ENCODE measurements at regions not wholly inside any gene's neighbourhood (a gene's known extent, or its start where the extent isn't known, plus 50 kb on each side); places are given as distances from the start of the nearest gene placed in this dataset.
"Not testable (repeated sequence)": the region's sequence is repeated elsewhere in the genome, so short reads cannot be mapped to it uniquely, and the experiment has no call there.

DNA sequence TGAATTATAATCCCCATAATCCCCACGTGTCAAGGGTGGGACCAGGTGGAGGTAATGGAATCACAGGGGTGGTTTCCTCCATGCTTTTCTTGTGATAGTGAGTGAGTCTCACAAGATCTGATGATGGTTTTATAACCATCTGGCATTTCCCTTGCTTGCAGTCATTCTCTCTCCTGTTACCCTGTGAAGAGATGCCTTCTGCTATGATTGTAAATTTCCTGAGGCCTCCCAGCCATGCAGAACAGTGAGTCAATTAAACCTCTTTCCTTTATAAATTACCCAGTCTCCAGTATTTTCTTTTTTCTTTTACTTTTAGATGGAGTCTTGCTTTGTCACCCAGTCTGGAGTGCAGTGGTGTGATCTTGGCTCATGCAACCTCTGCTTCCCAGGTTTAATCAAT is 182.7 kb upstream of the SEMA6A start:
- no peak for DNase-seq

DNA sequence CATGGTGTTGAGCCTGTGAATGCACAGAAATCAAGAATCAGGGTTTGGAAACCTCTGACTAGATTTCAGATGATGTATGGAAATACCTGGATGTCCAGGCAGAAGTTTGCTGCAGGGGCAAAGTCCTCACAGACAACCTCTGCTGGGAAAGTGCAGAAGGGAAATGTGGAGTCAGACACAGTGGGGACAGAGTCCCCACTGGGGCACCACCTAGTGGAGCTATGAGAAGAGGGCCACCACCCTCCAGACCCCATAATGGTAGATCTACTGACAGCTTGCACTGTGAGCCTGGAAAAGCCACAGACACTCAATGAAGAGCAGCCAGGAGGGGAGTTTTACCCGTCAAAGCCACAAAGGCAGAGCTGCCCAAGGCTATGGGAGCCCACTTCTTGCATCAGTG is 181.9 kb upstream of the SEMA6A start:
- no peak for DNase-seq

DNA sequence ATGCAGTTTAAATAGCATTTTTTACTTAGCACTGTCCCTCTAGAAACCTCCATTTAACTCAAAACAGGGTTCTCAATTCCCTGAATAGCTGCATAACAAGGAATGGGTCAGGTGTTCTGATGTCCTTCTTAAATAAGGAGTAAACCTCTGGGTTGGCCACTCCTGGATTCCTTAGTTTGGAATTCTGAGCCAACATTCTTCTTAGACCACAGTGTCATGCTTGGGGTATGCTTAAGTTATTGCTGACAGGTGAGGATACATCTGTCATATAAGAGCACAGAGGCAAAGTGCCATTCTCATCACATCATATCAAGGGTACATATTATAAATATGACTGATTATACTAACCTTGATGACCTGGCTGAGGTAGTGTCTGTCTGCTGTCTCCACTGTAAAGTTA is 179.9 kb upstream of the SEMA6A start:
- DNase-seq = no peak

DNA sequence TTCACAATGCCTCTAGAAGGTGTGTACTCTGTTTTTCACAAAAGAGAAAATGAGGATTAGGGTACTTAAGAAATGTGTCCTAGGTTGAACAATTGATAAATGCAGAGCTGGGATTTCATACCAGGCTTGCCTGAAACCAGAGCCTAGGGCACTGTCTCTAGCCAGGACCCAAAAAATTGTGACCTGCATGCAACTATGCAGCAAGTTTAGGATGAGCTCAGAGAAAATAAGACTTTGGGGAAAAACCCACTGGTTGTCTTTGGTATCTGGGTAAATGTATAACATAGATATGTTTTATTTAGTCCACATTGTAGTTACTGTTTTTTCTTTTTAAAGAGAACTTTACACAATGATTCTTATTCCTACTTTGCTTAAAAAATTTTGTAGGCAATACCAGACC is 177.1 kb upstream of the SEMA6A start:
- DNase-seq = no peak

DNA sequence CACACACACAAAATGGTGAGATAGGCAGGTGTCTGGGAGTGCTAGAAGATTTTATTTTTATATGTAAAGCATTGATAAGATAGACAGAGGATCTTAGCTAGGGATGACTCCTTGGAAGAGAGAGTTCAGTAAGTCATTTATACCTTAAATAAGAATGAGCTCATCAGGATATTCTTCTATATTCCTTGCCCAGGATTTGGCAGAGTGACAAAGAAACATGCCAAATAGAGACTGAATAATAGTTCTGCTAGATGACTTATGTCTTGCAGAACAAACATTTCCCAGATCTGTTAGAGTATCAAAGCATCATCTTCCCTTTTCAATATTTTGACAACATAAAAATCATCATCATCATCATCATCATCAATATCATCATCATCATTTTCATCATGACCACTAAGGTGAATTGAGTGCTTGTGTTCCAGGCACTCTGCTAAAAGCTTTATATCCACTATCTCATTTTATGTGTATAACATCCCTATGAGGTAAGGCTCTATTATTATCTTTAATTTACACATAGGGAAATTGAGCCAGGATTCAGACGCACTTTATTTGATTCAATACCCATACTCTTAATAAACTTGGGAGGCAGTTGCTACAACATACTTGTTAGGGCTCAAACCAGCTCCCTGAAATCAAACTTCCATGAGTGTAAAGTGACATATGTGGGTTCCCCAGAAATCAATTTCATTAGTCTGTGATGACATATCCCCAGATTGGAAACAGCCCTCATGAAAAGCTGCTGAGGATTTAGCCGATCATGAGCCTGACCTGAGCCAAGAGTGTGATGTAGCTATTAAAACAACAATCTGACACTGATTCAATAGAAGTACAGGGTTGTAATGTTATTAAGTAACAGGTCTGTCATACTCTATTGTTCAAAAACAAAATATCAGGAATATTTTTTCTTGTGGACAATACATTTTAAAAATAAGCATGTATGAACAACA is 176.3 kb upstream of the SEMA6A start:
- no peak for DNase-seq

DNA sequence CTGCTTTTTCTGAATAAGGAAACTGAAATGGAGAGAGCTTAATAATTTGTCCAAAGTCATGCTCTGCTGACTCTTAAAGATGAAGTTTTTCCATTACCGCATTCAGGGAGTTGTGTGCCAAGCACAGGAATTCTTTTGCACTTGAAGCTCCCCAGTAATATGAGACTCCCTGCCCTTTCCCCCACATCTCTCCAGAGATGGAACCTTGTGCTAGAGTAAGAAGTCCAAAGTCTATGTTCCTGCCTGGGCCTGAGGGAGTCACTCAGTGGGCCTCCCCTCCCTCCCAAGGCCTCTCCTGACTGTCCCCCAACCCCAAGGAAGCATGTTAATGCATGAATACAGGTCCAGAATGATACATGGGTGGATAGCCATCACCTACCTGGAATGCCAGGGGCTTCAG is 173.3 kb upstream of the SEMA6A start:
- no peak for DNase-seq

DNA sequence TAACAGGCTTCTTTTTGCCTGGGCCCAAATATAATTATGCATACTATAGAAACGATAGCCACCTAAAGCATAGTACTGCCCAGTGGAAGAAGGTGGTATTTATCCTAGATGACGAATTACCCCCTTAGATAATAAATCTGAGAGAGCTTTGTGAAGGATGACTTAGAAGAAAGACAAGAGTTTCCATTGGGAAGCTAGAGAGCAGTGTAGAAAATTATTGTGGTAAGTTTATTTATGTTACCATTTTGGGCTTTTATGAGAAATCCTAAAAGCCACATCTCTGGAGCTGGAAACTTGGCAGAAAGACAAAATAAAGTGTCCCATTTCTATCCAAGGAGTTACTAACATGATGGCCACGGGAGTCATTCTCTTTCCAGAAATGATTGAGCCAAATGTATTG is 172.0 kb upstream of the SEMA6A start:
- DNase-seq = no peak

DNA sequence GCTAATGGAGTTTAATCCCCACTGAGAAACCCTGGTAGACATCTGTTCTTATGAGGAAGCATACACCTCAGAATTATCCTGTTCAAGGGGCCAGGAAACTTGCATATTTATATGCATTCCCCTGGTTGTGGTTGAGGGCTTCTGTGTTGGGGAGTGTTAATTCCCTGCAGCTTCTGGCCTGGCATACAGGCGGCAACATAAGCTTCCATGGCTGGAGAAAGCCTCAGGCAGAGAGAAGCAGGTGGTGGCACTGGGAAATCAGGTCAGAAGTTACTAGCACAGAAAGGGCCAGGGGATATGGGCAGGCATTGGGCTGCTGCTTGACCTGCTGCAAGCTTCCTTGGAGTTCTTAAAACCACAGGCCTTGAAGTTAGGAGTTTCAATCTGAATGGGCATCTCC is 166.1 kb upstream of the SEMA6A start:
- no peak for DNase-seq

DNA sequence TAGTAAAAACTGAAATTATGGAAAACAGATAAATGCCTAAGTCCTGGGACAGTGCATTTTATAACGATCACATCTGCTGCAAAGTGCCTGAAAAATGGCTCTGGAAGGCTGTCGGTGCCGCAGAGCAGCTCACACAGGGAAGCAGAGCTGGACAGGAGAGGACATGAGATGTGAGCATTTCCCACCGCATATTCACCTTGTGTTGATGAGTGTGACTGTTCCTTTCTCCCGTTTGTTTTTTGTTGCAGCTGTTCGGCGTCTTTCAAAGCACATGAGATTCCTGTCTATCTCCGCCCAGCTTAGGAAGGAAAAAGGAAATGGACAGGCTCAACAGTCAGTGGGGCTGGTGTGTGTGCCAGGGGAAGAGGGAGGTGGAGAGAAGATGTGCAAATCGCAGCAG is 164.9 kb upstream of the SEMA6A start:
- no peak for DNase-seq

DNA sequence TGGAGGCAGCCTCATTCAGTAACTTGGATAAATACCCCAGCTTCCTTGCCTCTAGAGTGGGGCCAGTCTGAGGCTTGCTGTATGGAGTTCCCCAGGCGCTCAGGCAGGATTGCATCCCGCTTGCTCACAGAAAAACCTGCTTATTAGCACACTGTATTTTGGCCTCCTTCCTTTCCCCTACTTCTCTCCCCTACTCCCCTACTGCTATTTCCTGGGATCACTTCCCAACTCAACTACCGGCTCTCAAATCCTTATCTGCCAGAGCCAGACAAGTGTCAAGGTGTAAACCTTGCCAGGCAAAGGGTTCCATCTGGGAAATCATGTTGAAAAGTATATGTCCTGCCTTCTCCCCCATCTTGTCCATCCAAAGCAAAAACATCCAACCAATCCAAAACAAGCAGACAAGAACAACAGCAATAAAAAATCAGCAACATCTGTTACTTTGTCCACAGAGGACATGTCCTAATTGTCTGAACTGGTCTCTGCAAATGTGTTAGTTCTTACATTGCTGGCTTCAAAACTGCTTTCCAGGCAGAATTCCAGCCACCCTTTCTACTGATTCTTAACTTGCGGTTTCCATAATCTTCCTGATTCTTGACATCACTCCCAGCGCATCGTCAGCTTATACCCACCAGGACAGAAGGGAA is 164.1 kb upstream of the SEMA6A start:
- DNase-seq = no peak

DNA sequence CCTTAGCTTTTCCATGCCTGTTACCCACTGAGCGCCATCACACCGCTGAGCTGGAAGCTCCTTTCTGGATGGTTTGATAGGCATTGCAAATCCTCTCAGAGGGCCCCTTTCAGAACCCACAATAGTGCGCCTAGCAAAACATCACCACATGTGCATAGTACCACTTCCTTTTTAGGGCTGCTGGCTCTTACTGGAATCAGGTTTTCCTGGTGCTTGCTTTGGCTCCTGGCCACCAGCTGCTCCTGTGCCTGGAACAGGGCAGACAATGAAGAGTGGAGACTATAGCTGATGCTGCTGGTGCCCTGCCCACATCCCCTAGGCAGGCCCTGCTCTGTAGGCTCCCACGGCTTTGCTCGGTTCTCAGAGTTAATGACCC is 163.6 kb upstream of the SEMA6A start:
- DNase-seq = no peak

DNA sequence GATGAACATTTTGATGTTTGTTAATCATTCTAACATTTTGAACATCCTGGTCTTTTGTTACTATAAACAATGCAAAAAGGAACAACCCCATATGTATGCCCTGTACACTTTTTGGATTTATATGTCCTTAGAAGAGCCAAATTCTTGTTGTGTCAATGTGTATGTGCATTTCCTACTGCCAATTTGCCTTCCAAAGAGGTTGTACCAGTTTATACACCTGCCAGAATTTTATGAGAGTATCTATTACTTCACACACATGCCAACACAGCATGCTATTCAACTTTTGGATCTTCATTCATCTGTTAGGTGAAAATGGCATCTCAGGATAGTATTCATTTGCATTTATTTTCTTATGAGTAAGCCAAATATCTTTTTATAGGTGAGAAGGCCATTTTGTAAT is 162.0 kb upstream of the SEMA6A start:
- no peak for DNase-seq

DNA sequence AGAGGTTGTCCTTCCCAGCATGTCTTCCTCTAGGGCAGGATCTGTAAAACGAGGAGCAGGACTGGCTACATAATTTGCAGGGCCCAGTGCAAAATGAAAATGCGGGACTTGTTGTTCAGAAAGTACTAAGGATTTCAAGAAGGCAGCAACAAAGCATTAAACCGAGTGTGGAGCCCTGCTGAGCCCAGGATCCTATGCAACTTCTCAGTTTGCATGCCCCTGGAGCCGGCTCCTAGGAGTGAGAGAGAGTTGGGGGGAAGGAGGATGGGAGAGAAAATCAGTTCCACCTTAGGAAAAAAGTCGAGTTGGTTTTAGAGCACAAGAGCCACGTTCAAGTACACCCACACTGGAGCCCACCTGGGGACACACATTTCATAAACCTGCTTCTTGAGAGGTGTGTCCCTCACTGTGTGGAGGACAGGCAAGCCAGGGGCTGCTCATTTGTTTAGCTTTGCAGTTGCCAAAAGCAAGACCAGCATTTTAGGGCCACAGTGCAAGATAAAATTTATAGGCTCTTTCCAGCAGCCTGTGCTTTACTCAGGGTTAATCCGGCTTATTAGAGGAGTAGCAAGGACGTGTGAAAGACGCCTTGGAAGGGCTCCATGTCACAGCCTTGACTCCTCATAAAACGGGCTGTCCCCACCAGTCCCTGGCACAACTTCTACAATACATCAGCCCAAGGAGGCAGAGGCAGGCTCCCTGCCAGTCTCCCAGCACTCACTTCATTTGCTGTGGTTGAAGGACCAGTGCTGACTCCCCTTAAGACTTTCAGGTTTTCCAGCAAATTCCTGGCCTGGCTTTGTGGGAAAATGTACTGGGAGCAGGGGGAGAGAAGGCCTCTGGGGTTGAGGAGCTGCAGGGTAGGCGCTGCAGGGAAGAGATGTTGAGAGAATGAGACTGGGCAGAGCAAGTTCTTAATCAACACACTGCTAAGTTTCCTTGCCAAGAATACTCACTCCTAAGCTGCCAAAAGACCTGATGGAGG is 159.7 kb upstream of the SEMA6A start:
- DNase-seq = no peak

DNA sequence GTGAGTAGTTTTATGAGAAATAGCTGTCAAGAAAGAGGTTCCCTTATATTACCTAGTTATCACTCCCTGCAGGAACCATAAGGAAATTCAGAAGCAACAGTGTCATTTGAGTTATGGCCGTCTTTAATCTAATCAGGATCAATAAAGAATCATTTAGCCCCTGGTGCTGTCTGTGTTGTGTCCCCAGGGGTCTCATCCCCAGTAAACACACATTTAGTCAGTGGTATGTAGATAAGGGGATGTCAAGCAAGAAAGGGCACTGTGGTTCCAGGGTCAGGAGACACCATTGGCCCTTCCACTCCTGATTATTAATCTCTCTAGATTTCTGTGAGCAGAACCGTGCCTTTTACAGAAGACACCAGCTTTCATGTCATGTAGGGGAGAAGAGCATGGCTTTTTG is 158.0 kb upstream of the SEMA6A start:
- no peak for DNase-seq

DNA sequence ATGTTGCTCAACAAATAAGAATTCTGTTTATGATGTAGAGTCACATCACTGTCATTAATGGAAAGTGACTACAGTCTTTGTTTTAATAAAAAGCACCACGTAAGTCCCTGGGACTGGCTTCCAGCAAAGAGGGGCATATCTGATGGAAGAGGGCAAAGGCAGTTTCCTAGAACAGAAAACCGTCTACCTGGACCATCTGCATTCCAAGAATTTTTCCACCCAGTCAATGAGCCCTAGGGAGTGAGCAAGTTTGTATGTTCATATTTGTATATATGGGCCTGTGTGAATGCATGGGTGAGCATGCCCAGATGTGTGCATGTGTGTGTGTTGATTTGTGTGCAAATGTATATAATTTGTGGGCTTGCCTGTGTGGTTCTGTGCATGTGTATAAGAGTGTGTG is 156.8 kb upstream of the SEMA6A start:
- no peak for DNase-seq

DNA sequence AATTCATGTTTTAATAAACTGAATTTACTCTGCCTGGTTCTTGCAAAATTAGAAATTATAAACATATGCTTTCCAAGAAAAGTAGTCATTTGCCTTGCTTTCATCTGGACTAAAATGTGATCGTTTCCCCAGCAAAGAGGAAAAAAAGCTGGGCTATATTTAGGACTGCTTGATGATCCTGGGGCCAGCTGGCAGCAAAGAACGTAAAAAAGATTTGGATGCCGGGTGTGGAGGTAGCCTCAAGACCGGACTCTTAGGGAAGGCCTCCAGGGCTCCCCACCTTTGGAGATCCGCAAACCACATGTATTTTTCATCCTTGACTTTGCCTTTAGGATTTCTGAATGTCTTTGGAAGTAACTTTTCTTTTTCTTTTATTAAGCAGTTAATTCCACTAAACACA is 156.1 kb upstream of the SEMA6A start:
- no peak for DNase-seq

DNA sequence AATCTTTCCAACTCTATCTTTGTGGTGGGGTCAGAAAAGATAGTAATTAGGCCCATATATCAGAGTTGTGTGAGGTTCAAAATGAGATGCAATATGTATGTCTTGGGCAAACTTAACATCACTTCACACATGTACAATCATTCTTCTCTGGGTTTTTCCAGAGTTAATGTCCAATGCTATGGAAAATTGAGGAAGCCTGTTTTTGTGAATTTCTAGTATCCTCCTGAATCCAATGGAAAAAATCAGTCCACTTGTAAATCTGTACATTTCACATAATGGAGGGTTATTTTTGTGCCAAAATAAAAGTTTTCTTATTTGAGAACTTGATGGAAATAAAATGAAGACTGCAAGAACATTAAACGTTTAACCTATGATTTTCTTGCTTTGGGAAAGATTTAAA is 155.6 kb upstream of the SEMA6A start:
- no peak for DNase-seq

DNA sequence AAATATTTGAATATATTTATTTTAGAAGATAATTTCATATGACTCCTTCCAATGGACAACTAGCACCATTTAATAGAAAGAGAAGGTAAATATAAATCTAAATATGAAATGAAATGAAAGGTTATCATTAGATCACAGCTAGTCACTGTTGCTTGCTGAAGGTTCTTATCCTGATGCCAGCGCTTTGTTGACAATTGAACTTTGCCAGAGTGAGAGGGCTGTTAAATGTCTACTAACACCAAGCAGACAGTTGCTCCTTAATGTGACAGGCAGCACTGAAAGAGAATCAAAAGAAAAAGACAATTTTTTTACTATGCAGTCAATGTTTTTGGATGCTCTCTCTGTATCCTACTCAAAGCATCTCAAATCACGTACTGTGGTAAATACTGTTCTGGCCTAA is 152.6 kb upstream of the SEMA6A start:
- no peak for DNase-seq

DNA sequence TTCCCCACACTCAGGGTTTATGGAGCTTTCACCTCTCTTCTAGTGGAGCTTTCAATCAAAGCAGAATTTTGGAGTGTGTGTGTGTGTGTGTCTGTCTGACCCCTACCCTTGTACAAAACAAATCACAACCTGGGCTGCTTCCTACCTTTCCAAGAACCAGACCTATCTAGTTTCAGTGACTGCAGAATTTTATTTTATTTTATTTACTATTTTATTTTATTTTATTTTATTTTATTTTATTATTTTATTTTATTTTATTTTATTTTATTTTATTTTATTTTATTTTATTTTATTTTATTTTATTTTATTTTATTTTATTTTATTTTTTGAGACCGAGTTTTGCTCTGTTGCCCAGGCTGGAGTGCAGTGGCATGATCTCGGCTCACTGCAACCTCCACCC is 151.6 kb upstream of the SEMA6A start:
- not testable (repeated sequence) for DNase-seq

DNA sequence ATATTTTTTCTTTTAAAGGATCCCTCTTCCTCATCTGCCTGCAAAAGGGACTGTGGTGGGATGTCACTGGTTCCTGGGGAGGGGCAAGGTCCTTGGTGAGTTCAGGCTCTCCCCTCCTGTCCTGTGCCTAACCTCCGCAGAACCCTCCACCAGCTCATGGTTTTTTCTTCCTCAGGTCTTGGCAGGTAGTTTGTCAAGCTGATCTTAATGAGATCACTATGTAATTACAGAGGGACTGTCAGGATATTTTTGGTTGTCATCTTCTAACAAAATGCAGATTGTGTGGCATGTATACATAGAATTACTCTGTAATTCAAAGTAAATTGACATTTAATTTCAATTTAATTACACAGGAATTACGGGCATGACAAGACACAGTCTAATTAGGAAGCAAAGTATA is 150.3 kb upstream of the SEMA6A start:
- DNase-seq = no peak

DNA sequence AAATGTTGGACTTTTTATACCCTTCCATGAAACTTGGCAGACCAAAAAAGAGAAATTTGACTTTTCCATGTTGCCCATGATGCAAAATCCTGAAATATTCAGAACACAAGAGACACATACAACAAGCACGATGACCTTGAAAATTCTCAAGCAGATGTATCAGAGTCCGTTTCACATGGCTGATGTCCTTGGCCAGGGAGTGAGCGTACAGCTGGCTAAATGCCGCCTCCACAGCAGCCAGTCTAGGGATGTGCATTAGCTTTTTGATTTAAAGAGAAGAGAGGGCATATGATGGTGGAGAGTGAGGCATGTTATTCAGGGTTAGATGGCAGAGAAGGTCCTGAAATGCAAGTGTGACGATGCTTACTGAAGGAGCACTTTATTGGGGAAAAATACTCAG is 148.0 kb upstream of the SEMA6A start:
- no peak for DNase-seq

DNA sequence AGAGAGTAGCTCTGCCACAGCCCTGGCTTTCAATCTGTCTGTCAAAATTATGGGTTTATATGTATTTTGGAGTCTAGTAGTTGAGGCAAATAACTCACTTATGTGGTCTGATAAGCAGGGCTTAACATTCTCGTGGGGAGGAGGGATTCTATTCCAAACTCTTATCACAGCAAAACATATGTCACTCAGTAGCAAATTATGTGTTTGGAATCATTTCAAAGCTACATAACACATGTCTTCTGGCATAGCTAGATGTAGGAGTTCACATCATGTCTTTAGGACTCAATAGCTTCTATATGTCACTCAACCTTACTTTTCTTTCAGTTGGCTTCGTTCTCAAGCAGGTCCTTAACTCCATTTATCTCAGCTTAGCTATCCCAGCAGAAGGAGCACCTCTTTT is 144.5 kb upstream of the SEMA6A start:
- no peak for DNase-seq

DNA sequence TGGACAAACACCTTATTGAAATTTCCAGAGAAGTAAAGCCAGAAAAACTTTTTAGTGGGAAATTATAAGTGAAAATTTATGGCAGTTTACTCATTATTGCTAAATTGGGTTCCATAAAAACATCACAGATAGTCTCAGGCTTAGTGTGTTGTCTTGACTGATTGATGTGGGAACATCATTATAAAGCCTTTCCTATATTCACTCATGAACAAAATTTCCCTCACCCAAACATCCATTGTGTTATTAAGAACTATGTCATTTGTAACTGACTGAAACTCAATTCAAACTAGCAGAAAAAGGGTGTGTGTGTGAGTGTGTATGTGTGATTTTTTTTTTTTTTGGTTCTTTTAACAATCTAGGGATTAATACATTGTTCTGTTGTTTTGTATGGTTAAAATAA is 143.7 kb upstream of the SEMA6A start:
- DNase-seq = no peak

DNA sequence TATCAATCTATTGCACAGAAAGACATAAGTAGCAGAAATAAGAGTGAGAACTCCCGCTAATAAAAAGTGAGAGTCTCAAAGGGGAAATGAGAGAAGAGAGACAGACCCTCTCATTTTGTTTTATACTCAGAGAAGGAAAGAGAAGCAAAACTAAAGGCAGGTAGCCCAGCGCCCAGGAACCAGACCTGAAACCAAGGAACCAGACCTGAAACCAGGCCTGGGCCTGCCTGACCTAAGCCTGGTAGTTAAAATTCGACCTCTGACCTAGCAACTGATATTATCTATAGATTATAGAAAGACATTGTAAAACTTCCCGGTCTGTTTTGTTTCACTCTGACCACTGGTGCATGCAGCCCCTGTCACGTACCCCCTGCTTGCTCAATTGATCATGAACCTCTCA is 134.5 kb upstream of the SEMA6A start:
- DNase-seq = no peak

All from activated CD4-positive, alpha-beta T cell treated with anti-CD3 and anti-CD28 coated beads for 48 hours (primary cell).